Activated CD4-positive, alpha-beta T cell treated with anti-CD3 and anti-CD28 coated beads for 4 hours (primary cell): ENCODE measurements at regions not wholly inside any gene's neighbourhood (a gene's known extent, or its start where the extent isn't known, plus 50 kb on each side); places are given as distances from the start of the nearest gene placed in this dataset.
"Not testable (repeated sequence)": the region's sequence is repeated elsewhere in the genome, so short reads cannot be mapped to it uniquely, and the experiment has no call there.

Experiments used
- DNase-seq, 2 donors: peaks; one replicate each; pipeline ENCODE4 v3.0.0-alpha.2; 2020

- no peak for DNase-seq
Observed at GRCh38 chr18:5015213-5015612, 181.8 kb downstream of the AKAIN1 start.

- not testable (repeated sequence) for DNase-seq
Observed at GRCh38 chr18:5004031-5004820, 192.8 kb downstream of the AKAIN1 start.

- no peak for DNase-seq
Observed at GRCh38 chr18:4994710-4995109, 202.3 kb downstream of the AKAIN1 start.

- no peak for DNase-seq
Observed at GRCh38 chr18:4987452-4988405, 209.3 kb downstream of the AKAIN1 start.

GRCh38 chr18:4986677-4987076 is 210.4 kb downstream of the AKAIN1 start:
- DNase-seq, result no peak

- DNase-seq, result no peak
Observed at GRCh38 chr18:4986066-4986465, 211.0 kb downstream of the AKAIN1 start.

- no peak for DNase-seq
Observed at GRCh38 chr18:4961121-4961909, 235.7 kb downstream of the AKAIN1 start.

GRCh38 chr18:4960578-4960977 is 236.5 kb downstream of the AKAIN1 start:
- no peak for DNase-seq

- no peak for DNase-seq
Observed at GRCh38 chr18:4931209-4931608, 265.8 kb downstream of the AKAIN1 start.

GRCh38 chr18:4921548-4921947 is 275.5 kb downstream of the AKAIN1 start:
- no peak for DNase-seq

GRCh38 chr18:4917509-4917908 is 279.5 kb downstream of the AKAIN1 start:
- not testable (repeated sequence) for DNase-seq

- DNase-seq, result no peak
Observed at GRCh38 chr18:4908328-4908727, 288.7 kb downstream of the AKAIN1 start.

- no peak for DNase-seq
Observed at GRCh38 chr18:4906856-4907255, 290.2 kb downstream of the AKAIN1 start.

- DNase-seq, result no peak
Observed at GRCh38 chr18:4888251-4889040, 308.6 kb downstream of the AKAIN1 start.

- DNase-seq, result no peak
Observed at GRCh38 chr18:4878480-4878879, 318.6 kb downstream of the AKAIN1 start.

- DNase-seq, result no peak
Observed at GRCh38 chr18:4871197-4871596, 325.9 kb downstream of the AKAIN1 start.

- DNase-seq, result no peak
Observed at GRCh38 chr18:4870177-4870773, 326.8 kb downstream of the AKAIN1 start.

- no peak for DNase-seq
Observed at GRCh38 chr18:4869155-4869554, 327.9 kb downstream of the AKAIN1 start.

GRCh38 chr18:4858379-4859127 is 338.5 kb downstream of the AKAIN1 start:
- no peak for DNase-seq

GRCh38 chr18:4854671-4855070 is 342.4 kb downstream of the AKAIN1 start:
- no peak for DNase-seq
